Retinal pigment epithelial cell (primary cell): ENCODE measurements at regions not wholly inside any gene's neighbourhood (a gene's known extent, or its start where the extent isn't known, plus 50 kb on each side); places are given as distances from the start of the nearest gene placed in this dataset.
"Not testable (repeated sequence)": the region's sequence is repeated elsewhere in the genome, so short reads cannot be mapped to it uniquely, and the experiment has no call there.

ENCODE experiments used
- DNase-seq: peaks from one replicate; pipeline ENCODE4 v3.0.0-alpha.2; 2010; ENCODE audit warnings: low read depth
- H3K4me3 ChIP-seq: 2 replicates; pipeline ENCODE4 v1.5.1; 2011; ENCODE audit warnings: mild to moderate bottlenecking, low read length, control low read depth, moderate library complexity
- TF ChIP-seq, protein P1 (sequence below): conservative IDR thresholded peaks from 2 replicates; pipeline ENCODE4 v1.5.1; 2011; ENCODE audit warnings: low read depth, low read length, control low read depth, inconsistent platforms

DNA sequence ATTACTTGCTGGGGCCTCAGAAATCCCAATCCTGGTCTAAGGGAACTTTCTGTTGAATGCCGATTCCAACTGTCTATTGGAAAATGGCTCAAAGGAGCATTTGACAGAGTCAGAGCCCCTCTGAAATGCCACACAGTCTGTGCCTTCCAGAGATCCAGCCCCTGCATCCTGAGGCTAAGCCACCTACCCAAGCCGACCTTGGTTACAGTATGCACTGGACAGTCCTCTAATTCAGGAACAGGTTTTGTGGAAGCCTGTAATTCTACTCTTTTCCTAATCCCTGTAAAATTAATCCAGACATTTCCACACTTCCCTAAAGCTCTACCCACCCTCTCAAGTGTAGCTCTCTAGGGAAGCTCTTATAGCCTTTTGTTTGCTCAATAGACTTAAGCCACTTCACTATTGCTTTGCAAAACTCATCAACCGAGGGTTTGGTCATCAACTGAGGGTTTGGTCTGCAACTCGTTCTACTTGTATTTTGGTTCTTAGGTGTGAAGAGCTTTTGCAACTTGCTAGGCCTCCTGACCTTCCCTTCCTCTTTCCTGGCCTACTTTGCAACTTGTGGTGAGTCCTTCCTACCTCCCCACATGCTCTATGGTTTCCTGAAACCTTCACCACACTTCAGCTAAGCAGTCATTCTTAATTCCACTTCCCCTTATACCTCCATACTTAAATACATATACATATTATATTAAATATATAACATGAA is 364.8 kb downstream of the SFMBT2 start:
- no peak overlapping the region for H3K4me3 ChIP-seq
- TF ChIP-seq, protein P1, sequence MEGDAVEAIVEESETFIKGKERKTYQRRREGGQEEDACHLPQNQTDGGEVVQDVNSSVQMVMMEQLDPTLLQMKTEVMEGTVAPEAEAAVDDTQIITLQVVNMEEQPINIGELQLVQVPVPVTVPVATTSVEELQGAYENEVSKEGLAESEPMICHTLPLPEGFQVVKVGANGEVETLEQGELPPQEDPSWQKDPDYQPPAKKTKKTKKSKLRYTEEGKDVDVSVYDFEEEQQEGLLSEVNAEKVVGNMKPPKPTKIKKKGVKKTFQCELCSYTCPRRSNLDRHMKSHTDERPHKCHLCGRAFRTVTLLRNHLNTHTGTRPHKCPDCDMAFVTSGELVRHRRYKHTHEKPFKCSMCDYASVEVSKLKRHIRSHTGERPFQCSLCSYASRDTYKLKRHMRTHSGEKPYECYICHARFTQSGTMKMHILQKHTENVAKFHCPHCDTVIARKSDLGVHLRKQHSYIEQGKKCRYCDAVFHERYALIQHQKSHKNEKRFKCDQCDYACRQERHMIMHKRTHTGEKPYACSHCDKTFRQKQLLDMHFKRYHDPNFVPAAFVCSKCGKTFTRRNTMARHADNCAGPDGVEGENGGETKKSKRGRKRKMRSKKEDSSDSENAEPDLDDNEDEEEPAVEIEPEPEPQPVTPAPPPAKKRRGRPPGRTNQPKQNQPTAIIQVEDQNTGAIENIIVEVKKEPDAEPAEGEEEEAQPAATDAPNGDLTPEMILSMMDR = no peak
- no peak for DNase-seq

DNA sequence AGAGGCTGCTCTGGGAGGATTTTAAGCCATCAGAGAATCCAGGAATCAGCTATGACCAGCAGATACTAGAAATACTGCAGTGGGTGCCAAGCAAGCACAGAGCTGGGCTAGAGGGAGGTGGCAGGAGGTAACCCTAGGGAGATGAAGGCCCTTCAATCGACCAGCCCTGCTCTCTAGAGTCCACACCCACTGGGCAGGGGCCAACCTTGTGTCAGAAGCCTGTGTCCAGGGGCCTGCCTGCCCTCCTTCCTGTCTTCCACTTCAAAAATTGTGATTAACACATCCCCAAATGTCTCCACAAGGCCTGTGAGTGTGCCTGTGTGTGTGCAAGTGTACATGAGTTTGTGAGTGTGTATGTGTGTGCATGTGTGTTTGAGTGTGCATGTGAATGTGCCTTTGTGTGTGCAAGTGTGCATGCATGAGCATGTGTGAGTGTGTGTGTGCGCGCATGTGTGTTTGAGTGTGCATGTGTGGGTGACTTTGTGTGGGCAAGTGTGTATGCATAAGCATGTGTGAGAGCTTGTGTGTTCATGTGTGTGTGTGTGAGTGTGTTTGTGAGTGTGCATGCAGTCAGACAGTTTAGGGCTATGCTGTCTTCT is 367.7 kb downstream of the SFMBT2 start:
- no peak for DNase-seq
- H3K4me3 ChIP-seq = no peak overlapping the region

DNA sequence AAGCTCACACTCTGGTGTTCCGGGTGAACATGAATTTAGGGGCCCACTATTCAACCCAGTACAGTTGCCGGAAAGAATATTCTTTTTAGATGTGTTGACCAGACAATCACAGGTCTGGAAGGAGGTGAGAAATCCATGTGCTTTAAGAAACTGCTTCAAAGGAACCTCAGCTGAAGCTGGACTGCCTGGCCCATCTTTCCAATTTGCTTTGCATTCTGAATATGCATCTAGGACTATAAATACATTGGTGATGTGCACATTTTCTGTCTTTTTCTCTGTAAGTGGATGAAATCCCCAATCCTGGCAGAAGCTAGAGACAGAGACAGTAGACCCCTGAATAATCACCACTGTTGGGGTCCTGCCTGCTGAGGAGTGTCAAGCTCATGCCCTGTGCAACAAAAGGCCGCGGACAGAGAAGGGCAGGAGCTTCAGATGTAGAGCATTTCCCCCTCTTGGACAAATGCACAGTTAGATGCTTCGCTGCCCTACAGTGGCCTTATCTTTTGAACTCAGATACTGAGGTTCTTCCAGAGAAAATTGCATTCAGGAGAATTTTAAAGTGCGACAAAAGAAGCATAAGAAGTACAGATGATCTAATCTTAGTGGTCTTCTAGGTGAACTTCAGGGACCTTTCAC is 368.3 kb downstream of the SFMBT2 start:
- TF ChIP-seq, protein P1 = no peak
- no peak for DNase-seq
- no peak overlapping the region for H3K4me3 ChIP-seq

More for the DNA sequence above, 367.7 kb downstream of the SFMBT2 start:
- TF ChIP-seq, protein P1 = no peak

DNA sequence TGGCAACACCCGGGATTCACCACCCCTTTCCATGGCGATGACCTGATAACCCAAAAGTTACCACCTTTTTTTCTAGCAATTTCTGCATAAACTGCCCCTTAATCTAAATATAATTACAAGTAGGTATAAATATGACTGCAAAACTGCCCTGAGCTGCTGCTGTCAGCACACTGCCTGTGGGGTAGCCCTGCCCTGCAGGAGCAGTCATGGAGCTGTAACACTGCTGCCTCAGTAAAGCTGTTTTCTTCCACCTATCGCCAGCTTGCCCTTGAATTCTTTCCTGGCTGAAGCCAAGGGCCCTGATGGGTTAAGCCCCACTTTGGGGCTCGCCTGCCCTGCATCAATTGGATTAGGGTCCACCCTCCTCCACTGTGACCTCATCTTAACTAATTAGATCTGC is 368.8 kb downstream of the SFMBT2 start:
- no peak for DNase-seq
- H3K4me3 ChIP-seq = no peak overlapping the region
- TF ChIP-seq, protein P1 = no peak

DNA sequence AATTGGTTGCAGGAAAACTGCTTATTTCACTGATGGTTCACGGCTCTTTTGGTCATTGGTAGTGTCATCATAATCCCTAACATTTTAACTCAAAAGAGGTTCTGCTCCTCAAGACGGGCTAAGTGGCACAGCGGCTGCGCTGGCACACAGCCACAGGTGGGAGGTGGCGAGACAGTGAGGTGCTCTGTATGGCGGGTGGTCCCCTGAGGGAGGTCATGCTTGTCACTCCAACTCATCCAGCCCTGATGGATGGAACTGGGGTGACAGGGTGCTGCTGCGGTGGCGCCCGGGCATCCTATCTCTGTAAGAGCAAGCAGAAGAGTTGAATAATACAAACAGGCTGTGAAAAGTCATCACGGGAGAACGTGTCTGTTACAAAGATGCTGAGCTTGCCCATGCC is 370.2 kb downstream of the SFMBT2 start:
- no peak for DNase-seq
- TF ChIP-seq, protein P1 = no peak

DNA sequence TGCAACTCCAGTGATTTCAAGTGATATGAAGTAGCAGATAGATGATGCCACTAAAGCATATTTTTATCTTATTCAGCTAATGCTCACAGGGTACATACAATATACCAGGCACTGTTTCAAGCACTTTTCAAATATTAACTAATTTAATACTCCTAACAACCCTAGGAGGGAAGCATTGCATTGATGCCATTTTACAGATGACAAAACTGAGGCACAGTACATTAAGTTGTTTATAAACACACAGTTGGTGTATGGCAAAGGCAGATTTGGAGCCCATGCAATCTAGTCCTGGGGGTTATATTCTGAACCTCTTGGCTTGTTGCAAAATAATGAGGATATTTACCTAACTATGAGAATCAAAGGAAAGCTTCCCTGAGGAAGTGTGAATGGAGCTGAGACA is 371.0 kb downstream of the SFMBT2 start:
- TF ChIP-seq, protein P1 = no peak
- DNase-seq = no peak
- H3K4me3 ChIP-seq = no peak overlapping the region

More for the DNA sequence above, 370.2 kb downstream of the SFMBT2 start:
- H3K4me3 ChIP-seq = no peak overlapping the region

DNA sequence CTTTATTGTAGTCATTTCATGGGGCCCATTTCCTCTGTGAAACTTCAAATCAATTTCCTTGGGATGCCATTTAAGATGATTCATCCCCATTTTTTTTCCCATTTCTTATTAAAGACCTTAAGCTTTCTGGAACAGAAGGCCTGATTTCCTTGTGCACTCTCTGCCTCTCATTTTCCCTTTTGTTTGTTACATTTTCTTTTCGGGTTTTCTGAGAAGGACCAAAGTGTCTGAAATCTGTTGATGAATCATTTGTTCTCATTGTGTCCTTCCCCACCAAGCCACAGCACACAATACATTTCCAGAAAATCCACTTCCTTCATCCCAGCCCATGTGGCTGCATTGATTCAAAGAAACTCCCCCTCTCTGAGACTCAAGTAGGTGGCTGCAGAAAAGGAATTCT is 372.4 kb downstream of the SFMBT2 start:
- H3K4me3 ChIP-seq = no peak overlapping the region
- TF ChIP-seq, protein P1 = no peak
- no peak for DNase-seq

DNA sequence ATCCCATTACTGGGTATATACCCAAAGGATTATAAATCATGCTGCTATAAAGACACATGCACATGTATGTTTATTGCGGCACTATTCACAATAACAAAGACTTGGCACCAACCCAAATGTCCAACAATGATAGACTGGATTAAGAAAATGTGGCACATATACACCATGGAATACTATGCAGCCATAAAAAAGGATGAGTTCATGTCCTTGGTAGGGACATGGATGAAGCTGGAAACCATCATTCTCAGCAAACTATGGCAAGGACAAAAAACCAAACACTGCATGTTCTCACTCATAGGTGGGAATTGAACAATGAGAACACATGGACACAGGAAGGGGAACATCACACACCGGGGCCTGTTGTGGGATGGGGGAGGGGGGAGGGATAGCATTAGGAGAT is 373.4 kb downstream of the SFMBT2 start:
- DNase-seq, H3K4me3 ChIP-seq: not testable (repeated sequence)
